NCI-H2171 (cell line): ENCODE measurements at regions not wholly inside any gene's neighbourhood (a gene's known extent, or its start where the extent isn't known, plus 50 kb on each side); places are given as distances from the start of the nearest gene placed in this dataset.
"Not testable (repeated sequence)": the region's sequence is repeated elsewhere in the genome, so short reads cannot be mapped to it uniquely, and the experiment has no call there.

Experiments used
- DNase-seq: peaks from one replicate; lab custom pipeline; 2025; lab: John Stamatoyannopoulos, UW

DNA sequence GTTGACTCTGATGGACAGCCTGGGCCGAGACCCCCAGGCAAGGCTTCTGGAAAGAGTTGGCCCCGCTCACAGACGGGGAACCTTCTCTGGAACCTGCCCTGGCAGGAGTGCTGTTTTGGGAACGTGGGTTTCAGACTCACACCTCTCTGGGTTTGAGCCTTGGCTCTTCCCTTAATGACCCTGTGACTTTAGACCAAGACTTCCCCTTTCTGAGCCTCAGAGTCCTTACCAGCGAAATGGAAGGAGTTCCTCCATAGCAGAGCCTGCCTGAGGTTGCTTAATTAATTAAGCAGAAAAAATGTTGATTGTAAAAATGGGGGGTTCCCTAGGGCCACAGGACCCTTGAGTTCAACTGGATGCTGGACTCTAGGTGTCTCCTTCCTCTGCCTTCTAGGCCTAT lies 408.2 kb downstream of the SEC14L1 start:
- no peak for DNase-seq

DNA sequence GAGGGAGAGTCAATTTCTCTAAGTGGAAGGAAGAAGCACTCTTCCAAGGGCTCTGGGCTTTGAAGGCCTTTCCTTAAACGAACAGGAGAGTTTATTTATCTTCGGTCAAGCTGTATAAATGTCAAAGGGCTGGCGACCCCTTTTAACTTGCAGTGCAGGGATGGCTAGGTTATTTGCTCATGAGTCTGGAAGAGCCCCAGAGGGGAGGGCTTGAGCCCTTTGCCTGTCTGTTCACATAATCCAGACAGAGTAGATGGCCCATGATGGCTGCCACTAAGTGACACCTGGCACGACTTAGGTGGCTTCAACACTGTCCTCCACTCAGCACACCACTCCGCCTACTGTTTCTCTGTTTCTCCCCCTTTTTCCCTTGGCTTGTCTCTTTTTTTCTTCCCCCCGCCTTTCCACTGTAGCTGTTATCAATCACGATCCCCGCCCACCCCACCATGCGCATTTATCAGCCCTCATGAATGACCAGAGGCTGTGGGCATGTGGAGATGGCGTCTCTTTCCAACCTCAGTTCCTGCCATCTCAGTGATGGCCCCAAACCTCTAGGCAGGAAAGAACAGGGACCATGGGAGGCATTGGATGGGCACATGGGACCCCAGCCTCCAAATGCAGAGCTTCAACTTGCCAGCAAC lies 408.7 kb upstream of the TNRC6C start:
- DNase-seq, result no peak

DNA sequence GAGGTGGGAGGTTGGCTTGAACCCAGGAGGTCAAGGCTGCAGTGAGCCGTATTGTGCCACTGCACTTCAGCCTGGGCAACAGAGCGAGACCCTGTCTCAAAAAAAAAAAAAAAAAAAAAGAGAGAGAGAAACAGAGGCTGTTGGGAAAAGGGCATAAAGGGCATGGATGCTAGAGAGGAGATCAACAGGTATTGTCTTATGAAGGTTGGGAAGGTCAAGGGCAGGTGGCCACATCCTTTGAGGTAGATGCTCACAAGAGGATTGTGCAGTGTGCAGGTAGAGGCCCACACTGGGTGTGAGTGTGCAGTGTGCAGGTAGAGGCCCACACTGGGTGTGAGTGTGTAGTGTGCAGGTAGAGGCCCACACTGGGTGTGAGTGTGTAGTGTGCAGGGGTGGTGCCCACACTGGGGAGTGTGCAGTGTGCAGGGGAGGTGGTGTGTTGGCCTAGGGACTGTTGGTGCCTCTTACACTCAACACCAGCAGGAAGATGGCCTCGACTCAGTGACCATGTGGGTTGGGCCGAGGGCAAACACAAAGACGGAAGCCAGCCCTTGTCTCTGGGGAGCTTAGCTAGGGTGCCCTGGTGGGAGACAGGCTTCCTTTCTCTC lies 404.9 kb upstream of the TNRC6C start:
- no peak for DNase-seq

DNA sequence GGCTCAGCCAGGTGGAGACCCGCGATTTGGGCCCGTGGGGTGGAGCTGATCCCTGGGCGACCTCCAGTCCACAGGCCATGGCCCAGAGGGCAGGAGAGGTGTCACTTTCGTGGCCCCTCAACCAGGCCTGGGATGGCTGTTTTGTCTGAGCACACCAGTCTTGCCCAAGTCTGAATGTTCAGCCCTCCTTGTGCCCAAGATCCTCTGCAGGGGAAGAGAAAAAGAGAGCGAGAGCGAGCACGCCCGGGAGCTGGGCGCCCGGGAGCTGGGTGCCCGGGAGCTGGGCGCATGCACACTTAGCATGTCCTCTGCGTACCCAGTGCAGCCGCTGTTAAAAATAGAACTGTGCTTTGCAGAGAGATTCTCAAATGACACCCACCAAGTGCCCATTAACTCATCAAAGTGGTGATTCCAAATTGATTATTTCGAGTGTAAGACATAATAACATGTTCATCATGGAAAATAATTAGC lies 403.3 kb upstream of the TNRC6C start:
- no peak for DNase-seq

DNA sequence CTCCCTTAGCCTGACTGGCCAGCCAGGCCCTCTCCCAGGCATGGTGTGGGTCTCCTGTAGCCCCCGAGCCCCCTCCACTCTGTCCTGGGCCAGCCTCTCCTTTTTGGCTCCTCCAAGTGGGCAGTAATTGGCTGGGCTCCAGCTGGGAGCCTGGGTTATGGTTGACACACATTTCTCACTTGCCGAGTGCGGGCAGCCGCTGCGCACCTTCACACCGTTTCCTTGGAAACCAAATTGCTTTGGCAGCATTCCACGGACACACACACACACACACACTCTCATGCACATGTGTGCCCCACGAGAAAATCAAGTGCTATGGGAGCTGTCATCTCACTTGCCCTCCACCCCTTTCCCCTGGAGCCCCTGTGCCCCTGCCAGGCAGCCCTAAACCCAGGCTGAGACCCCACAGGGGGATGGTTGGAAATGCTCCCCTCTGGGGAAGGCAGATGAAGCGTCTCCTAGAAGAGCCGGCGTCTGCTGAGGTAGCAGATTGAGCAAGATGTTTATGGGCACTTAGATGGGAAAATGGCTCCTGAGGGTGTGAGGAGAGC lies 402.7 kb upstream of the TNRC6C start:
- peak; percentile 76 for DNase-seq

DNA sequence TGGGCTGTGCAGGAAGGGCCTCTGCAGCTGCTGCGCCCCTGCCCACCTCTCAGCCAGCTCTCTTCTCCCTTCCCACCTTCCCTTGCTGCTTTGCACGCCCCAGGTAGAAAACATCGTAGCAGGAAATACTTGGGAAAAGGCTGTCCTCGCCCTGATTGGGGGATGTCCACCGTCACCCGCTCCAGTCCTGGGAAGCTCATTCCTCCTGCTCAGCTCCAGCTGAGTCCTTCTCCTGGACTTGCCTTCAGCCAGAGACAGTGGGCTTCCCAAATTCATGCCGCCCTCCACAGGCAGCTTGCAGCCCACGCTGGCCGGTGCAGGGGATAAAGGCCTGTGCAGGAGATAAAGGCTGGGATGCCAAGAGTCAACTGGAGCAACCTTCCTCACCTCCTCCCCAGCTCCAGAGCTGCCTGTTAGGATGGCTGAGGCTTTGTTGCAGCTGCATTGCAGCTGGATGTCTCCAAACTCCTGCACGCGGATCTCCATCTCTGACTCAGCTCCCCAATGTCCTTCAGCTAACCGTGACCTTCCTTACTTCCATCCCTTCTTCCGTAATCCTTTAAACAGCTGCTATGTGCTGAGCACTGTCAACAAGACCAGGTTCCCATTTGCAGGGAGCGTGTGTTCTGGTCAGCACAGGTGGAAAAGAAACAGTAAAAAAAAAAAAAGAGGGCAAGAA lies 402.0 kb upstream of the TNRC6C start:
- DNase-seq, result no peak

DNA sequence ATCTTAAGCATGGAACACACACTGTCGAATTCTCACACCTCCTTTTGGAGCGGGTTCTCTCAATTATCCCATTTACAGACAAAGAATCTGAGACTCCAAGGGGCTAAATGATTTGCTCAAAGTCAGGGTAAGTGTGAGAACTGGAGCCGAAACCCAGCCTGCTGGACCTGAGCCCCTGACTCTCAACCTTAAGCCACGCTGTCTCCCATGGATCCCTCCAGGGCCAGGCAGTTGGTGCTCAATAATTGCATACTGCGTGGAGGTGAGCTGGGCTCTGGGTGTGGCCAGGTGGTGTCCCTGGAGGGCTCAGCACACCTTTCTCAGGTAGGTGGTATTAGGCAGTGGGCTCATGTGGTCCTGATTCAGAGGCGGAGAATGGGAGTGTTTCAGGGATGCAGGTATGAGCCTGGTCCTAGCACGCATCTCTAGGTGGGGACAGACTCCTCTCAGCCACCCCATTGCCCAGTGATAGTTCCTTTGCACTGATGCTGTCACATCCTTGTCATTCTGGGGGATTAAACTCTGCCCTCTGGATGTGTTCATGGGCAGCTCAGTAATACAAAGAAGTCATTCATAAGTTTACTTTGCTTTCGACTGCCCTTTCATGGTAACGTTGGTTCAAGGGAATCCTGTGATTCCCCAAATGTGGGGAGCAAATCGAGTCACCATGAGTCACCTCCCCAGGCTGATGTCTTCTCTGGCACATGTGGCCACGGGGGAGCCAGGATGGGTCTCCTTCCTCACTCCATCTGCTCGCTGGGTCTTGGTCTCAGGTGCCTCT lies 399.5 kb upstream of the TNRC6C start:
- no peak for DNase-seq

DNA sequence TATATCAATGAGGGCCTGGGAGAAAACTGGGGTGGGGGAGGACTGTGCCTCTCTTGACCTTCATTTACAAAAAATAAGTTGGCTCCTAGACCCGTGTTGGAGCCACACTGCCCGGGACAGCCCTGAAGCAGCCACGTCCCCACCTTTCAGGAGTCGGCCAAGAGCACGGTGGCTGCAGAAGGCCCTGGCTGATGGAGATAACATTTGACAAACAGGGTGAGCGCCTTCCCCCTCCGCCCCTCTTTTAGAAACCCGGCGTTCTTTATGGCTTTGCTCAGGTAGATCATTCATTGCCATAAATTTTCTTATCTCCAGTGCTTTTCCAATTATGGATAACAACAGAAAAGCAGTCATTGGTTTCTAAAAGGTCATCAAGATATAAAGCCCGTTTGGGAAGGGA lies 398.1 kb upstream of the TNRC6C start:
- DNase-seq, result no peak

DNA sequence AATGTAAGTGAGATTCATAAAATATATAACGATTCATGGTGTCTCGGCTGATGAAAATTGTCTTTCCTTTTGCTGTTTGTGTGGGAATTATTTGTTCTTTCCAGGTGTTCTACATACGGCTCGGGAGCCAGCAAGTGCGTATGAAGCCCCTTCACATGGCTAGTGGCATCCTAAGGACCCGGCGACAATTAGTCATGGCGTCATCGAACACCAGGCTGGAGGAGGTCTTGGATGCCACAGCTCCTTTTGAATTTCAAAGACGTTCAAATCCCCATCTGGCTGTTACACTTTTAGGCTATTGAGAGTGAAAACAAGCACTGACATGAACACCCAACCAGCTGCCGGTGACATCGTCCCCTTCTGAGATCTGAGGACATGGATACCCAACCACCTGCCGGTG lies 397.7 kb upstream of the TNRC6C start:
- peak; percentile 30 for DNase-seq

DNA sequence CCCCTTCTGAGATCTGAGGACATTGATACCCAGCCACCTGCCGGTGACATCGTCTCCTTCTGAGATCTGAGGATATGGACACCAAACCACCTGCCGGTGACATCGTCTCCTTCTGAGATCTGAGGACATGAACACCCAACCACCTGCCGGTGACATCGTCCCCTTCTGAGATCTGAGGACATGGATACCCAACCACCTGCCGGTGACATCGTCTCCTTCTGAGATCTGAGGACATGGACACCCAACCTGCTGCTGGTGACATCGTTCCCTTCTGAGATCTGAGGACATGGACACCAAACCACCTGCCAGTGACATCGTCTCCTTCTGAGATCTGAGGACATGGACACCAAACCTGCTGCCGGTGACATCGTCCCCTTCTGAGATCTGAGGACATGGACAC lies 396.1 kb upstream of the TNRC6C start:
- DNase-seq, result not testable (repeated sequence)

DNA sequence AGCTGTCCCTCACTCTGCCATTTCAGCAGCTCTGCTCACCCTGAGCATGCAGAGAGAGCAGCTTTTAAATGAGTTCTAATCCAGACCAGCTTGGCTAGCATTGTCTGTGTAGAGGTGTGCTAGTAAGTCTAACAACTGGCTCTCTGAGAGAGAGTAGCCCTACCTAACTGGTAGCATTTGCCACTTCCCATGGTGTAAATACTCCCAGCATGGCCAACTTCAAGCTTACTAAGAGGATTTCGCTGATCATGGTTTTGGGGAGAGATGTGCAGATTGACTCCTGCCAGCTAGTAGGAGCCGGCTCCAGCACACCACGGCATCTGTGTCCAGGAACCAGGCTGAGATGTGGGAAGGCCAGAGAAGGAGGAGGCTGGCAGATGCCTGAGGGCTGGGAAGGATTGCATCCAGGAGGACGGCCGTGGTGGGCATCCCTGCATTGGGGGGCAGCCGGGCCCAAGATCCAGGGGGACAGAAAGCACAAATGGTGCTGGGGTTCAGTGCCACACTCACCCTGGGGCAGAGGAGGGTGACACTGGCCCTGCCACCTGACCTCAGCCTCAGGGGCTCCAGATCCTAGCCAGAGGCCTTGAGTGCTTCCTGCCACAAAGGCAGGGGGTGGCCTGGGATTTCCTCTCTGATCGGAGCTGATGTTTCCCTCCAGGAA lies 394.9 kb upstream of the TNRC6C start:
- no peak for DNase-seq

DNA sequence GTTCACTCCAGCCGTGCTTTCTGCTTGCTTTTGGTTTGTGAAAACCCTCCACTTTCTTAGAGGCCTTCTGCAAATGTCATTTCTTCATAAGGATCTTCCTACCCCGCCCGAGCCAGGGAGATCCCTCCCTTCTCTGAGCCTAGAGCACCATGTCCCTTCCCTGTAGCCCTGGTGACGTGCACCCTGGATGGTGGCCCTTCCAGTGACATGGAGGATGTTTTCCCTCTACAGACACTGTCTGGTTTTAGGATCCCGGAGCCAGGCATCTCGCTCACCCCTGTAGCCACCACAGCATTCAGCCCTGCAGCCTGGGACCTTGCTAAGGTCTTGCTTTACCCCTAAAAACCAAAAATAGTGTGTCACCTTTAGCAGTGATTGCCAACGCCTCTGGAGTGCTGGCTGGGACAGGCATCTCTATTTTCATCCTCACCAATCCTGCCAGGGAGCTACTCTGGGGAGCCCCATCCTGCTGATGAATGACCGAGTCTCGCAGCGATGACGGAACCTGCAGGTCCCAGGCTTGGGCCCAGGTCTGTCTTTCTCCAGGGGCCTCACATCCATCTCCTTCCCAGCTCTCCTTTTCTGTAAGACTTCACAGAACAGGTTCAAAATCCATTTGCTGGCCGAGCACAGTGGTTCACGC lies 394.1 kb upstream of the TNRC6C start:
- no peak for DNase-seq

DNA sequence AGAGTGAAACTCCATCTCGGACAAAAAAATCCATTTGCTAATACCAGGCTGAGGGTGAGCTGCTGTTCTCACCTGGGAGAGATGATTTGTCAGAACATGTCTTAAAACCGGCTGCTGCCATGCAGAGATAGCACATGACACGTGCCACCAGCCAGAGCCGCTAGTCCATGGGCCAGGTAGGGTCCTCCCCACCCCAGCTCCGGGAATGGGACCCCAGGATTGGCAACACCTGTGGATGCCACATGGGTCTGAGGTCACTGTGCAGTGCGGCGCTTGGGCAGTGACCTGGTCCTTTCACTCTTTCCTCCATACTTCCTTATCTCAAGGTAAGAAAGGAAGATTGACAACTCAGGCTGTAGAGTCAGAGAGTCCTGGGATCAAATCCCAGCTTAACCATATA lies 393.3 kb upstream of the TNRC6C start:
- DNase-seq, result no peak

DNA sequence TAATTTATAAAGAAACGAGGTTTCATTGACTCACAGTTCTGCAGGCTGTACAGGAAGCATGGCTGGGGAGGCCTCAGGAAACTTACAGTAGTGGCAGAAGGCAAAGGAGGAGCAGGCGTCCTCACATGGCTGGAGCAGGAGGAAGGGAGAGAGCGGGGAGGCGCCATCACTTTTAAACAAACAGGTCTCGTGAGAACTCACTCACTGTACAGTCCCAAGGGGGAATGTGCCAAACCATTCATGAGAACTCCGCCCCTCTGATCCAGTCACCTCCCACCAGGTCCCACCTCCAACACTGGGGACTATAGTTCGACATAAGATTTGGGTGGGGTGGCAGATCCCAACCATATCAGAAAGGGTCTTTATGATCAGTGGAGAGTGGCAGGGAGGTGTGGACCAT lies 392.4 kb upstream of the TNRC6C start:
- no peak for DNase-seq

DNA sequence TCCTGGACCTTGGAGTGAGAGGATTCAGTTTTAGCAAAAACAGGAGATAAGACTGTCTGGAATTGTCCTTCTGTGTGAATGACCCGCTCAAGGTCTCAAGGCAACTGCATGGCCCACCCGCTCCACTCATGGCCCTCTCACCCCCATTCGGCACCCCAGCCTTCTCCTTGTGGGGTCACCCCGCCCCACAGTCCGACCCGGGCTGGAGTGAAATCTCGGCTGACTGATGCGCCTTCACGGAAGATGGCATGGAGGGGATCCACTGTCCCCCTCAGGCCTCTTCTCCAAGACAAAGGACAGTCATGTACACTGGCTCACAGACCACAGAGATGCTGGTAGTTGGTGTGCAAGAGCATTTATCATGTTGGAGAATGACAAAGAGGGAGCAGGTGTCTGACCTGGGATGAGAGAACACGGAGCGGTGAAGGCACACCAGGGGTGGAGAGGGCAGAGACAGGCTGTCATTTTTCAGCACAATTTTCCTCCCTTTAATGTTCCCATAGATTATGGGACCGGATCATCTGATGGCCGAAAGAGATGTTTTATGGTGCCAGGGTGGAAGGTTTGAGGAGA lies 391.9 kb upstream of the TNRC6C start:
- no peak for DNase-seq

DNA sequence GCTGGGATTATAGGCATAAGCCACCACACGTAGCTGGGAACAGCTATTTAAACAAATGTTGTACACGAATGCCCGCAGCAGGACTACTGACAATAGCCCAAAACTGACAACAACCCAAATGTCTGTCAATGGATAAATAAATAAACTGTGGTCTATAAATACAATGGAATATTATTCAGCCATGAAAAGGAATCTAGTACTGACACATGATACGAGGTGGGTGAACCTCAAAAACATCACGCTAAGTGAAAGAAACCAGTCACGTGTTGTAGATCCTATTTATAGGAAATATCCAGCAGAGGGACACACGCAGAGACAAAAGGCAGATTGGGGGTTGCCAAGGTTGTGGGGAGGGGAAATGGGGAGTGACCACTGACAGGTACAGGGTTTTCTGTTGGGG lies 390.0 kb upstream of the TNRC6C start:
- DNase-seq, result no peak

DNA sequence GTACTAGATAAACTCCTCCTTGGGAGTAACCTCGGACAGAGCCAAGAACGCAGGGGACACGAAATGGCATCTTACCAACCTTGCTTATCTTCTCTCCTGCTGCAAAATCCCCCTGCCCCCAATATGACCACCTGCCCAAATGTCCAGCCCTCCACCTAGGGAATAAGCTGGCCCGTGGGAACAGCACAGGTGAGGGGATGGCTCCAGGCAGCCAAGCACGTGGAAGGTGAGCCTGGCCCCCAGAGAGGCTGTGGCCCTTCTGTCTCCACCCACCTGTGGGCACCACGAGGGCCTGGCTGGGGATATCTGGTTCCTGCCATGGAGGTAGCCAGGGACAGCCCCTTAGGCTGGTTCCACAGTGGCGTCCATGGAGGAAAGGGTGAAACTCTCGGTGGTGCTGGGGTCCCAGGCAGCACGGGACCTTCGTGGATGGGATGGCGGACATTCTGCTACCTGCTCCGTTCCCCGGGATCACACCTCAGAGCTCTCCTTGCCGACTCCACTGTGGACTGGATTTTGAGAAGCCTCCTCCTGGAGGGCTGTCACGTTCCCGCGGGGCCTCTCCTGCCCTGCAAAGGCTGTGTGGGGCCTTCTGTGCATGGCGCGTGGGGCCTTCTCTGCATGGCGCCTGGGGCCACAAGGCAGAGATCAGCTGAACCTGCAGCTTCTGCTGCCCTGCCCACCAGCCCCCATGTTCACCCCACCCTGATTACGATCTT lies 388.5 kb upstream of the TNRC6C start:
- no peak for DNase-seq

DNA sequence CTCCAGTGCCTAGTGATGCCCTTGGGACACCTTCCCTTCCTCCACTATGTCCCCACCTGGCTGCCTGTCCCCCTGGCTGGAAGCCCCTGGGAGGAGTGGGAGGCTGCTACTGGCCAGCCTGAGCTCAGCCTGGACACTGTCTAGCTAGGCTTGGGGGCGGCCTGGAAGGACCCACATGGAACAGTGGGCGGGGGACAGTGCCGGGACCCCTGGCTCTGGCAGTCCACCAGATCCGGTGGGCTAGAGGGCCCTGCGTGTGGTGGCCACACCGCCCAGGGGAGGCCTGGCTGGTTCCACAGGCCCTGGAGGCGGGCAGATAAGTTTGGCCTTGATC lies 388.0 kb upstream of the TNRC6C start:
- DNase-seq, result no peak

DNA sequence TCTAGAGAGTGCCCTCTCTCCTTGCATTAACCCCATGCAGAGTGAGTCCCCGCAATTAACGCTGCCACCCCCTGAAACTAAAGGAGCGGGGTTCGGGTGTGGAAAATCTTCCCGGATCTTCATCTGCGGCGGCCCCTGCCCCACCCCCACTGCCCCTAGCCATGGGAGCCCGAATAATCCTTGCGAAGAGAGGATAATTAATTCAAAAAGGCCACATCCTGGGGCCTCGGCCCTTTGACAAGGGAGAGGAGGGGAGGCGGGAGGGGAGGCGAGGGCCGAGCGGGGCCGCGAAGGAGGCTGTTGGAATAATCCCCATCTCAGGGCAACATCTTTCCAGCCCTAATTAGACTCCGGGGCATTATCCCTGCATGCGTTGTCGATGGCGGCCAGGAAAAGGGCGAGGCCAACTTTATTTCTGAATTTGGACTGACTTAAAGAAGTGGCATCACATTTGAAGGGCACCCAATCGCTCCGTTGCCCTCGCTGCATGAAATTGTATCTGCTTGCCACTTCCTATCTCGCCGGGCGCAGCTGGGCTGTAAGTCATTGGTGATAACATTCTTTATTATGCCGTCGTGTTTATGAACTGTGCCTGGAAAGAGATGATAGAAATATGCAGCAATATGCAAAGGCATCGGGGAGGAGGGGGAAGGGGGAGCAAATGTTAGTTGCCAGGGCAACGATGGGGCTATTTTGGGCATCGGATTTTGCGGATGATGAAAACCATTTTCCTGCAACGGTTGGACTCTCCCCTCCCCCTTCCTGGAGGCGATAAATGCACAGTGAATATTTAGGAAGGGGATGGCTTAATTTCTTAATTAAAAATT lies 387.1 kb upstream of the TNRC6C start:
- no peak for DNase-seq
